ENCODE measurements at regions not wholly inside any gene's neighbourhood (a gene's known extent, or its start where the extent isn't known, plus 50 kb on each side); places are given as distances from the start of the nearest gene placed in this dataset.

GRCh38 chr6:113551168-113551567 is 306.0 kb upstream of the MARCKS start:
- DNase-seq, result no peak

GRCh38 chr6:113556775-113557174 is 300.4 kb upstream of the MARCKS start:
- DNase-seq, result no peak

DNA sequence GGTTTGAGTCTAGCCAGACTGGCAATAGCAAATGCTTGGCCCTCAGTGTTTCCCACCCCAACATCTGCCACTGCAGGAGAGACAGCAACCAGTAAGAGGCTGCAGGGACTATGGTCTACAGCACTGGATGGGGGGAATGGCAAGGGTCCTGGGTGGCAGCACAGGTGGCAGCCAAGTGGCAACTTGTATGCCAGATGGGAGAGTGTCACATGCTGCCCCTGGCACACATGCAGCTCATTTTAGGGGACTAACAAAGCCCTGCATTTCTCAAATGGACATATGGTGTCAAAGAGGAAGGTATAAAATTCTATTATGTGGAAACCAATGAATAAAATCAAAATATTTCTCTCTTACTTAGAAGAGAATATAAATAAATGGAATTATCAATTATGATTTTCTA is 298.7 kb upstream of the MARCKS start:
- DNase-seq, result no peak

DNA sequence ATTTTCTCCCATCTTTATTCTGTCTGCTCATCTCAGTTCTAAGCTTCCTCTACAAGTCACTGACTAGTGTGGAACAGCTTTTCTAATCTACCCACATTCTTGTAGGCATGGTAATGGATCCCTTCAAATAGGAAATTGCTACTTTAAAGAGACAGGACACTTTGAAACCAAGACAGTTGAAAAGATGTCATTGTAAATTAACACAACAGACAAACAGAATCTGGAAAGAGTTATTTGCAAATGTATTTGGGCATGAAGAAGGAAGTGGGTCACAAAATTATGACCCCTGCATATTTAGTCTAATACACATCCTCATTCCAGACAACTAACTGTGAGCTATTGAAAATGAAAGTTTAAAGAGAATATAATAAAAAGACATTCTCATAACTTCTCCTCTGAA is 298.2 kb upstream of the MARCKS start:
- DNase-seq, result no peak

GRCh38 chr6:113560376-113560775 is 296.8 kb upstream of the MARCKS start:
- DNase-seq, result no peak

DNA sequence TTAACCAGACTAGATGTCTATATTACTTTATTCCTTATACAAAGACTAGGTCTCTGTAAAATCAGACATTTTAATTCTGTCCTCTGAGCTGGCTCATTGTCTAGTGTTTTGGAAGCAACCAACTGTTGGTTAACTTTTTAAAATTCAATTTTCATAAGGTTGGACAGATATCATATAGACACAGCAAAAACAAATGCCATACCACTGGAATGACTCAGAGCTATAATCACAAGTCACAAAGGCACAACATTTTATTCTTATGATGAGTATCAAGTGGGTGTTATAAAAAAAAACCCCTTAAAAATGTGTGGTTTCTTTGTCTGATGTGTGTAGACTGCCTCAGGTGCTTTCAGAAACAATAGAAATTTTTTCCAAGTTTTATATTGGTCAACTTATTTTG is 296.2 kb upstream of the MARCKS start:
- DNase-seq, result no peak

DNA sequence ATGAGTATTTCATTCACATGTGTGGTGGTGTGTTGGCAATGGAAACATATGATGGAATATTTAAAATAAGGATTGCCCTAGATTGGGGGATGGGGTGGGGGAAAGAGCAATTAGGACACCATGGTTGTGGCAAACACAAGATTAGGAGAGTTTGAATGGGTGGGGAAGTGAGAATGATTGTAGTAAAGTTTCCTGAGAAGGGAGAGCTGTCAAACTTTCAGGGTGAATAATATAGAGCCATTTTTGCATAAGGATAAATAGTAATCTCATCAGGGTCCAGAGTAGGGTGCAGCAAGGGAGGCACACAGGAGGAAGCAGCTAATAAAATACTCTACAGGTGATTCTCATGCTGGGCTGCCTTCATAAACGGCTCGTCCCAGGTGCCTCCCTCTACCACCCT is 294.9 kb upstream of the MARCKS start:
- no peak for DNase-seq

DNA sequence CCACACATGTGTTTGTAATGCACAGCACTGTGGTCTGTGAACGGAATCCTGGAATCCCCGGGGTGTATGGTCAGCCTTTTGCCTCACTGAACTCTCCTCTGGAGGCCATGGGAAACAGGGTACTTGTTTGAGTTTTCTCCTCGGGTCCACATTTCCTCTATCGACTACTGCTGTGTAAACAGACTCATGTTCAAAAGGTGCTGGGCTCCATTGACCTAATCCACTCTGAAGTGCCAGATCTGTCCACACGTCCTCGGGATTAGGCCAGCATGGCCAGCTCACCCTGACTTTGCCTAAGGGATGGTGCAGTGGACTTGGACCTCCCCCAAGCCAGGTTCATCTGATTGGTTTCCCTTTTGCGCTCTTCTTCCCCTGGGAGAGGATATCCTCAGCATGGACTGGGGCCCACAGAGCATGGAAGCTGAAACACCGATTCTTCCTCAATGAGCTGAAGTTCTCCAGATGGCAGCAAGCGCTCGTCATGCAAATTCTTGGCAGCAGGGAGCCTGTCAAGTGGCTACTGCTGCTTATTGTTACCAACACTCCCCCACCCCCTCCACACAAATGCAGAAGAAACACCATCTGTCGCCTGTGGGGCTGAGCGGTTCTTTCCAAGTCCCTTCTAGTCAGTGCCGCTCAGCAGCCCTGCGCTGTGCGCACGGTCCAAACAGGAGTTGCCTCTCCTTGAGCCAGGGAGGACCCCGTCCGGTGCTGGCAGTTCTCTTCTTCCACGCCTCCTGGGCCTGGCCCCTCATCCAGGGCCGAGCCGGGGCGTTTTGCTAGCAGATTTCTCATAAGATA is 292.6 kb upstream of the MARCKS start:
- no peak for DNase-seq

DNA sequence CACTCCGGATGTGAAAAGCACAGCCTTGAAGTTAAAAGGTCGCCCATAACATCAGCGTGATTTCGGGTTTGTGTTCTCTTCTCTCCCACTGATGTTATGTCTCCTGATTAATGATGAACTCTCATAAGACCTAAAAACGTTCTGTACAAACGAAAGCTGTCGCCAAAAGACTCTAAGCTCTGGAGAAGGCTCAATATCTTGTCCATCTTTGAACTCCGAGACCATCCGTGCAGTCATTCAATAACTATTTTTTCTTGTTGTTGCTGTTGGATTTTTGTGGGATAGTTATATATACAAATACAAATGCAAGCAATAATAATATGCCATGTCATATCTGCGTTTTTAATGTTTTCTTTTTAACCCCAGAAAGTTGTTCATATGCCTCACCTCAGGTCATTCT is 291.8 kb upstream of the MARCKS start:
- DNase-seq, result no peak

- no peak for DNase-seq
Observed at GRCh38 chr6:113570161-113570560, 287.0 kb upstream of the MARCKS start.

DNA sequence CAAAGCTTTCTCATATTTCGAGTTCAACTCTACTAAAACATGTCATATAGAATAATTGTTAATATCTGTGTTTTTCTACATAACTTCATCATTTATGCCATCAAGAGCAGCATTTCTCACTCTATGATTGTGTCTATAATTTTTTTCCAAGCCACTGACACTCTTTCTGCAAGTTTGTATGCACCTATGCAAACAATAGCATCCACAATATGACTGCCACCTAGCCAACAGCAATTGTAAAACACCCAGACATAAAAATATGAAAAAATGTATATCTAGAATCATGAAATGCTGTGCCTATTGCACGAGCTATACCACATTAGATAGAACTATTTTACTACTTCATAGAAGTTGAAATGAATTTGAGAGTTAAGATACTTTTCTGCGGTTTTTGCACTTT is 286.5 kb upstream of the MARCKS start:
- no peak for DNase-seq

DNA sequence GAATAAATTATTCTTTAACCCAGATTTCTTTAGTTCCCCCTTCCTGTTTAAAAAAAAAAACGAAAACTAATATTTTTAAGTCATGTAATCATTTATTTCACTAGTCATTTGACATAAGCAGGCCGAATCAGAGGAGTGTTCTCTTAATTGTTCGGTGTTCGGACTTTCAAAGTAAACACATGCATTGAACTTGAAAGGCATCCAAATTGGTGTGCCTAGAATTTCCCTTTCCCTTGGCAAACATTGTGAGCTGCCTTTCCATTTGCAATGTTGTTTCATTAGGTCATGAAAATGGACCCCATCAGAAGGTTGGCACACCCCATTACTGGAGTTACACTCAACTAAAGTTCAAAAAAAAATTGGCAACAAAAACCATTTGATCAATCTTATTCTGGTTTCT is 283.0 kb upstream of the MARCKS start:
- no peak for DNase-seq

GRCh38 chr6:113576310-113576709 is 280.8 kb upstream of the MARCKS start:
- DNase-seq, result no peak

DNA sequence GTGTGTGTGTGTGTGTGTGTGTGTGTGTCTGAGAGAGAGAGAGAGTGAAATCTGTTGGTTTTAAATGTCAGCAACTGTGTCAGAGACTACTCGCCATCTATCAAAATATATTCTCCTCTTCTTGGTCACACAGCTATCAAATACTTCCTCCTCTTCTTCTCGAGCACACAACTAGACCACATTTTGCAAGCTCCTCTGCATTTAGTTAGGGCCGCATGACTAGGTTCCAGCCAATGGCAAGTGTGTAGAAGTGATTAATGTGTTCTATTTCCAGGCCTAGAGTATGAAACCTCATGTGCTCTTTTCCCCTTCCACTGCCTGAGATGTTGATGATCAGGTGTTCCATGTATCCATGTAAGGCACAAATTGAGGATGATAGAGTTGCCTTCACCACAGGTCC is 278.5 kb upstream of the MARCKS start:
- no peak for DNase-seq

DNA sequence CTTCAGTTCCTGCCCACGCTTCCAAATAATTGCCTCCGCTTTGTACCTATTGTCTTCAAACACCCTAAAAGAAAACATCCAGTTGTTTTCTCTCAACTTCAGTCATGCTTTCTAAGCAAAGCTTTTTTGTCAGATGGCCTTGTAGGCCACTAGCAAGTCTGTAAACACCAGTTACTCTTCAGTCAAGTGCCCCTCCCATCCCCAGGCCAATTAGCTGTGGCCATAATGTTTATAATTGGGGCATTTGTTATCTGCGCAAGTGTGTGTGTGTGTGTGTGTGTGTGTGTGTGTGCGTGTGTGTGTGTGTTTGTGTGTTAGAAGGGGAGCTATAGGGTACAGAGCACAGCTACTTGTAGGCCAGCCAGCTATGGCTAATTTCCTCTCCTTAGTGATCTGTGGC is 272.4 kb upstream of the MARCKS start:
- no peak for DNase-seq

DNA sequence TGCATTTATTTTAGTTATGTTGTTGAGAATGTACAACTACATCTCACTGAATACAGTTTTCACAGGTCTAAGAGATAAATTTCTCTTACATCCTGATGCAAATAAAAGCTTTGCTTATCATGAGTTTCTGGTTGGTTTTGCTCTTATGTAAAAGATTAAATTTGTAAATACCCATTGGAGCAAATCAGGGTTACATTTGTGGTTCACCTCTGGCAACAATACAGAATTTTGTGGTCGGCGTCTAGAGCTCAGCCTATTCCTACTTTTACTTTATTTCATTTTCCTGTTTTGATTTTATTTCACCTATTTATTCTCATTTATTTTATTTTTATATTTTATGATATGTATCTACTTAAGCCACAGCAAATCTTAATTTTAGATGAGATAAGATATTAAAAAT is 271.9 kb upstream of the MARCKS start:
- DNase-seq, result no peak

GRCh38 chr6:113586413-113587077 is 270.6 kb upstream of the MARCKS start:
- no peak for DNase-seq

DNA sequence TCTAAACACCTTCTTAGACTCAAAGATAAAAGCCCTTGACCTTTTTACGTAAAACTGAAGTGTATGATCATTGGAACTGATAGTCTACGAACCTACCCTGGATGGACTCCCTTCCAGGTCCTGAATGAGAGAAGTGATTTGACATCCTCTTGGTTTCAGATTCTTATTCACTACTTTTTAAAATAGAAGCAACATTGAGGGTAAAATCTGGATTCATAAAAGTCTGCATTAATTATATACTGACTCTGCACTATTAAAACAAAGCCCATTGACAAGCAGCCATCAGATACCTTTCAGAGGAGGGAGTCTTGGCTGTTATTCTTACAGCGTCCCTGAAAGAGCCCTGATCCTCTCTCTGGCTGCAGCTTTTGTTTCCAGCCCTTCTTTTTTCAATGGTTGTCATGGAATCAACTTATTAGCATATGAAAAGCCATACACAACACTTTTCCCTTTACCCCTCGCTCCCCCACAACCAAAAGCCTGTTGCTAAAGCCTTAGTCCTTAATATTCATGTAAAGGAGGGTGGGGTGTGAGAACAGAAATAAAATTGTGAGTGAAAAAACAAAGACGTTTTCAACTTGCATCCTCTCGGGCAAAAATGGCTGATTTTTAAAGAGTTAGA is 270.0 kb upstream of the MARCKS start:
- no peak for DNase-seq

GRCh38 chr6:113588646-113589045 is 268.5 kb upstream of the MARCKS start:
- no peak for DNase-seq

GRCh38 chr6:113591896-113592827 is 265.0 kb upstream of the MARCKS start:
- no peak for DNase-seq

DNA sequence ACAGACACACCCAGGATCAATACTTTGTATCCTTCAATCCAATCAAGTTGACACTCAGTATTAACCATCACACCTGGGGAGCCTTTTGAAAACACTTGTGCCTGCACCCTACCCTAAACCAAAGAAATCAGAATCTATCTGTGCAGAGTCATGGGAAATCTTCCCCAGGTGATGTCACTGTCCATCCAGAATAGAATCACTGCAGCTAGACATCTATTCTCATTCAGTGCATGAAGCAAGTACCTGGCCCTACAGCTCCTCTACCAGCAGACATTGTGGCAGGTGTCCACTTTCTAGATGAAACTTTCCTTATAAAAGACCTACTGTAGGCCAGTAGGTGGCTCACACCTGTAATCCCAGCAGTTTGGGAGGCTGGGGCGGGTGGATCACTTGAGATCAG is 262.4 kb upstream of the MARCKS start:
- DNase-seq, result no peak

DNA sequence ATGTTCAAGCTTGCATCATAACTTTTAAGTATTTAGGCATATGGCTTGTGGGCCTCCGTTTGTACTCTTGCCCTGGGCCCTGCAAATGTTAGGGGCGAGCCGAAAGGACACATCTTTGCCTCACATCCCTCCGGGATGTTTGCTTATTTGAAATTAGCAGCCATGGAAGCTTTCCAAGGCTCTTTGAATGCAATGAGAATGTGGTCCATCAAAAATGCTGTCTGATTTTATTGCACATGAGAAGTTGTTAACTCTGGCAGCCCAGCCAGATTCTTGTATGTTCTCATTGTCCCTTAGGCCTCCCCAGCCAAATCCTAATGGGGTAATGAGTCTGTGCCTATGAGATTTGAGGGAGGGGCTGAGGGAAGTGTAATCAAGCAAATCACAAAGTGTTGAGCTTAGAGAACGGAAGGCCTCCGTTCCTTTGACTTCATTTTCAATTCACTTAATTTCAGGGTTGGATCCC is 261.2 kb upstream of the MARCKS start:
- no peak for DNase-seq

Measured in activated gamma-delta T cell treated with Interleukin-2 at 50 U/mL for 16 hours (primary cell).